Left forelimb (tissue), 1 donor: ENCODE measurements at regions not wholly inside any gene's neighbourhood (a gene's known extent, or its start where the extent isn't known, plus 50 kb on each side); places are given as distances from the start of the nearest gene placed in this dataset.

Experiments
- DNase-seq: peaks from one replicate; pipeline ENCODE4 v3.0.0-alpha.2; 2018; ENCODE audit warnings: low spot score

GRCh38 chr15:94008104-94009074 is 223.0 kb upstream of the MCTP2 start:
- no peak for DNase-seq

GRCh38 chr15:94004697-94005096 is 226.7 kb upstream of the MCTP2 start:
- no peak for DNase-seq

GRCh38 chr15:94002041-94002440 is 229.3 kb upstream of the MCTP2 start:
- DNase-seq = no peak

- no peak for DNase-seq
Measured at GRCh38 chr15:94001255-94001801, 230.0 kb upstream of the MCTP2 start.

GRCh38 chr15:94000606-94001005 is 230.8 kb upstream of the MCTP2 start:
- DNase-seq = no peak

GRCh38 chr15:93997071-93997658 is 234.2 kb upstream of the MCTP2 start:
- no peak for DNase-seq

- no peak for DNase-seq
Measured at GRCh38 chr15:93989440-93989998, 241.8 kb upstream of the MCTP2 start.

- DNase-seq = no peak
Measured at GRCh38 chr15:93987068-93987467, 244.3 kb upstream of the MCTP2 start.

GRCh38 chr15:93986400-93986984 is 244.9 kb upstream of the MCTP2 start:
- DNase-seq = no peak

GRCh38 chr15:93985925-93986324 is 245.4 kb upstream of the MCTP2 start:
- no peak for DNase-seq

GRCh38 chr15:93985176-93985575 is 246.2 kb upstream of the MCTP2 start:
- DNase-seq = no peak

GRCh38 chr15:93983526-93983925 is 247.8 kb upstream of the MCTP2 start:
- no peak for DNase-seq

- no peak for DNase-seq
Measured at GRCh38 chr15:93982226-93982727, 249.1 kb upstream of the MCTP2 start.

- DNase-seq = no peak
Measured at GRCh38 chr15:93981706-93982105, 249.7 kb upstream of the MCTP2 start.

GRCh38 chr15:93980261-93980911 is 251.0 kb upstream of the MCTP2 start:
- DNase-seq = no peak

GRCh38 chr15:93974804-93975481 is 256.4 kb upstream of the MCTP2 start:
- no peak for DNase-seq

- peak; percentile 80 for DNase-seq
Measured at GRCh38 chr15:93973287-93973686, 258.1 kb upstream of the MCTP2 start.

GRCh38 chr15:93968773-93969172 is 262.6 kb upstream of the MCTP2 start:
- no peak for DNase-seq

GRCh38 chr15:93965304-93965908 is 266.0 kb upstream of the MCTP2 start:
- no peak for DNase-seq

GRCh38 chr15:93954985-93955571 is 276.3 kb upstream of the MCTP2 start:
- DNase-seq = no peak
